Fibroblast of lung (primary cell): ENCODE measurements at regions not wholly inside any gene's neighbourhood (a gene's known extent, or its start where the extent isn't known, plus 50 kb on each side); places are given as distances from the start of the nearest gene placed in this dataset.

ENCODE experiments used
- DNase-seq, 2 donors: peaks; one replicate each; pipeline versions ENCODE4 v3.0.0 to v3.0.0-alpha.2; 2010; ENCODE audit warnings: low read depth in 2 of 2
- H2AFZ ChIP-seq: 2 replicates; pipeline ENCODE4 v1.5.1; 2012; ENCODE audit warnings: low read length, control low read depth, inconsistent platforms
- H3K27ac ChIP-seq: 2 replicates; pipeline ENCODE4 v1.5.1; 2011; ENCODE audit warnings: low read length, control low read depth; ENCODE audit not compliant: insufficient read depth
- H3K27me3 ChIP-seq: 2 replicates; pipeline ENCODE4 v1.5.1; 2011; ENCODE audit warnings: mild to moderate bottlenecking, low read length; ENCODE audit not compliant: control insufficient read depth, insufficient read depth
- H3K36me3 ChIP-seq: 2 replicates; pipeline ENCODE4 v1.5.1; 2011; ENCODE audit warnings: low read length; ENCODE audit not compliant: control insufficient read depth, insufficient read depth
- H3K4me1 ChIP-seq: 2 replicates; pipeline ENCODE4 v1.5.1; 2011; ENCODE audit warnings: low read length; ENCODE audit not compliant: control insufficient read depth, insufficient read depth; ENCODE audit errors: extremely low read depth
- H3K4me2 ChIP-seq: 2 replicates; pipeline ENCODE4 v1.5.1; 2011; ENCODE audit warnings: low read length, control low read depth; ENCODE audit not compliant: insufficient read depth; ENCODE audit errors: extremely low read depth
- H3K4me3 ChIP-seq, 4 experiments: fragments of 200-600 bp in 1 of 4; sonication (generic) in 1 of 4; replicated peaks in 1 of 4; 2 replicates each; pipeline ENCODE4 v1.5.1; 2011 to 2016; ENCODE audit warnings: low read length in 4 of 4, low read depth in 3 of 4, mild to moderate bottlenecking in 3 of 4, control low read depth in 2 of 4, inconsistent platforms in 1 of 4, mixed read lengths in 1 of 4; ENCODE audit not compliant: insufficient read depth in 1 of 4; ENCODE audit errors: control extremely low read depth in 1 of 4
- H3K79me2 ChIP-seq: 2 replicates; pipeline ENCODE4 v1.5.1; 2012; ENCODE audit warnings: mild to moderate bottlenecking, low read length, inconsistent platforms; ENCODE audit not compliant: control insufficient read depth, insufficient read depth
- H3K9ac ChIP-seq: 2 replicates; pipeline ENCODE4 v1.5.1; 2011; ENCODE audit warnings: mild to moderate bottlenecking, low read length, control low read depth; ENCODE audit not compliant: insufficient read depth
- H3K9me3 ChIP-seq: 2 replicates; pipeline ENCODE4 v1.5.1; 2012; ENCODE audit warnings: low read depth, low read length; ENCODE audit not compliant: control insufficient read depth, insufficient read depth
- H4K20me1 ChIP-seq: 2 replicates; pipeline ENCODE4 v1.5.1; 2011; ENCODE audit warnings: low read length; ENCODE audit not compliant: control insufficient read depth, insufficient read depth; ENCODE audit errors: extremely low read depth
- EZH2 ChIP-seq: IDR thresholded peaks from 2 replicates; pipeline ENCODE4 v1.5.1; 2012; ENCODE audit warnings: low read length, control low read depth, mild to moderate bottlenecking; ENCODE audit errors: missing control alignments
- TF ChIP-seq, protein P1 (sequence below), 2 donors: IDR thresholded peaks in 1 of 2; conservative IDR thresholded peaks in 1 of 2; 1 replicate in 1 of 2; 2 replicates in 1 of 2; pipeline ENCODE4 v1.5.1; 2011 to 2012; ENCODE audit warnings: low read length in 2 of 2, control low read depth in 1 of 2, inconsistent platforms in 1 of 2, low read depth in 1 of 2, mild to moderate bottlenecking in 1 of 2

DNA sequence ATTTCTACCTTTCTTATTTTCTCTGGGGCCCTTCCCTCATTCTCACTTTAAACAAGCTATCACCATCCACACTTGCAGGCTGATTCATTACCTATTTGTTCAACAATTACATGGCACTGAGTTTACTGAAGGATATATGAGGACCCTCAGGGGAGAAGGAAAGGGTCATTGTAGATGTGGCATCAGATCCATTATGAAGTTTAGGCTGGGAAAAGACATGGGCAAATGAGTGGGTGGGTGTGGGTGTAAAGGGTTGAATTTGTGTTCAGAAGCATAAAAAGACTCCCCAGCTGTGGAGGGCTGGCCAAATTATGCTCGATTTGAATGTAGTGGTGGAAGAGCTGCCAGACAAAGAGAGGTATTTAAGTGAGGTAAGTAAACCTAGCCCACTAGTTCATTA is 55.9 kb upstream of the MTAP start:
- no peak overlapping the region for H2AFZ ChIP-seq
- no peaks in the 10 kb centered on the region for H3K79me2 ChIP-seq
- H3K36me3 ChIP-seq: no peaks in the 10 kb centered on the region
- no peaks in the 10 kb centered on the region for H3K9me3 ChIP-seq
- H3K4me1 ChIP-seq: no peaks in the 10 kb centered on the region
- DNase-seq: no peak
- H3K4me3 ChIP-seq: no peak overlapping the region
- TF ChIP-seq, protein P1, sequence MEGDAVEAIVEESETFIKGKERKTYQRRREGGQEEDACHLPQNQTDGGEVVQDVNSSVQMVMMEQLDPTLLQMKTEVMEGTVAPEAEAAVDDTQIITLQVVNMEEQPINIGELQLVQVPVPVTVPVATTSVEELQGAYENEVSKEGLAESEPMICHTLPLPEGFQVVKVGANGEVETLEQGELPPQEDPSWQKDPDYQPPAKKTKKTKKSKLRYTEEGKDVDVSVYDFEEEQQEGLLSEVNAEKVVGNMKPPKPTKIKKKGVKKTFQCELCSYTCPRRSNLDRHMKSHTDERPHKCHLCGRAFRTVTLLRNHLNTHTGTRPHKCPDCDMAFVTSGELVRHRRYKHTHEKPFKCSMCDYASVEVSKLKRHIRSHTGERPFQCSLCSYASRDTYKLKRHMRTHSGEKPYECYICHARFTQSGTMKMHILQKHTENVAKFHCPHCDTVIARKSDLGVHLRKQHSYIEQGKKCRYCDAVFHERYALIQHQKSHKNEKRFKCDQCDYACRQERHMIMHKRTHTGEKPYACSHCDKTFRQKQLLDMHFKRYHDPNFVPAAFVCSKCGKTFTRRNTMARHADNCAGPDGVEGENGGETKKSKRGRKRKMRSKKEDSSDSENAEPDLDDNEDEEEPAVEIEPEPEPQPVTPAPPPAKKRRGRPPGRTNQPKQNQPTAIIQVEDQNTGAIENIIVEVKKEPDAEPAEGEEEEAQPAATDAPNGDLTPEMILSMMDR (conservative IDR thresholded peaks at IDR 0.05 in 1 of 2, IDR thresholded peaks at IDR 0.05 in 1 of 2; ENCODE audit: low read depth in 1 of 2, low read length in 2 of 2): no peak
- no peak for TF ChIP-seq EZH2
- H3K4me2 ChIP-seq: no peak overlapping the region
- no peak overlapping the region for H3K9ac ChIP-seq
- no peaks in the 10 kb centered on the region for H3K27me3 ChIP-seq
- no peaks in the 10 kb centered on the region for H4K20me1 ChIP-seq
- H3K27ac ChIP-seq: no peak overlapping the region

DNA sequence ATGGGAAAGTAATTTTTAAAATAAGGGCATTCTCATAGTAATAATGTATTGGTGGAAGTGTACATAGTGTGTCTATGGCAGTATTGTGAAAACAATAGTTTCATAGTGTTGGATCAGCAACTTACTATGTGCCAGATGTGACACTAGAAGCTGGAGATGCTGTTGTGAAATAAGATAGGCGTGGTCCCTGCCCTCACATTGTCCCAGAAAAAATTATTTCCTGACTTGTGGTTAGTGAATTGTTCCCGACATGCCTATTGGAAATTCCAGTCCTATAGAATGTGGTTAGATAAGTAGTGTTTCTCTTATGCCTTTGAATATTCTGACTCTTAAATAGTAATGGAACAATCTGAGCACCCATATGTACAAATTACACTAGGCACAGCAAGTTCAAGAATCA is 55.3 kb upstream of the MTAP start:
- Histone ChIP-seq H3K27me3 (no peaks in the 10 kb centered on the region), H3K79me2 (no peaks in the 10 kb centered on the region), H3K27ac (no peak overlapping the region), H3K9ac (no peak overlapping the region), H3K4me2 (no peak overlapping the region), H2AFZ (no peak overlapping the region), H3K4me1 (no peaks in the 10 kb centered on the region), H3K9me3 (no peaks in the 10 kb centered on the region), H3K4me3 (no peak overlapping the region), H4K20me1 (no peaks in the 10 kb centered on the region), H3K36me3 (no peaks in the 10 kb centered on the region)
- TF ChIP-seq EZH2: no peak
- TF ChIP-seq, protein P1 (conservative IDR thresholded peaks at IDR 0.05 in 1 of 2, IDR thresholded peaks at IDR 0.05 in 1 of 2; ENCODE audit: low read depth in 1 of 2, low read length in 2 of 2): no peak
- peak; percentile 64 to 71 for DNase-seq

DNA sequence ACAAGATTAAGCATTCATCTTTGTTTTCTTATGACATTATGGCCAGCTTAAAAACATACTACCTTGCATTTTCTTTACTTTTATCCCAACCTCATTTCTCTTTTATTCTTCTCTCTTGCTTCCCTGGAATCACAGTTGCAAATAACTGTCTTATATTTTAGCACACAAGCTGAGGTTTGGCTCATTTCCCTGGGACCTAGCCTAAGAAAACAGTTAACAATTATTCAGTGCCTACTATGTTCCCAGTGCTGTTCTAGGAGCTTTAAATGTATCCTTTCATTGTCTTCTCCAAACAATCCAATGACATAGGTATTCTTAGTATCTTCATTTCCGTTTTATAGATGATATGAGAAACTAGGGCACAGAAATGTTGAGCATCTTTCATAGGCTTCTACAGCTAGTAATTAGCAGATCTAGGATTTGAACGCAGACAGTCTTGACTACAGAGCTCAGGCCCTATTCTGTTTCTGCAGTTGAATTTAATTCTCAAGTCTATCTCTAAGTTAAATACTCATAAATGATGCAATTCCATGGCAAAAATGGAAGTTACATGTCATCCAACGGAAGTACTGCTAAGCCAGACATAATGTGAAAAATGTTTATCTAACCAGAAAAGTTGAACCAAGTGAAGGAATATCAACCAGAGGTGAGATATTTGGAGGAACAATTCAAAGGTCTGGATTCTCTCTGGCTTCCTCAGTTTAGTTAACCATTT is 52.3 kb upstream of the MTAP start:
- Histone ChIP-seq H3K9ac (no peak overlapping the region), H3K4me3 (no peak overlapping the region), H3K27me3 (no peaks in the 10 kb centered on the region), H4K20me1 (no peaks in the 10 kb centered on the region), H3K79me2 (no peaks in the 10 kb centered on the region), H3K36me3 (no peaks in the 10 kb centered on the region), H3K9me3 (no peaks in the 10 kb centered on the region), H3K4me2 (no peak overlapping the region), H3K27ac (no peak overlapping the region), H3K4me1 (no peaks in the 10 kb centered on the region), H2AFZ (no peak overlapping the region)
- DNase-seq: peak; percentile 33 to 75
- TF ChIP-seq, protein P1 (conservative IDR thresholded peaks at IDR 0.05 in 1 of 2, IDR thresholded peaks at IDR 0.05 in 1 of 2; ENCODE audit: low read depth in 1 of 2, low read length in 2 of 2): no peak
- no peak for TF ChIP-seq EZH2
